ENCODE measurements at regions not wholly inside any gene's neighbourhood (a gene's known extent, or its start where the extent isn't known, plus 50 kb on each side); places are given as distances from the start of the nearest gene placed in this dataset.
"Not testable (repeated sequence)": the region's sequence is repeated elsewhere in the genome, so short reads cannot be mapped to it uniquely, and the experiment has no call there.

DNA sequence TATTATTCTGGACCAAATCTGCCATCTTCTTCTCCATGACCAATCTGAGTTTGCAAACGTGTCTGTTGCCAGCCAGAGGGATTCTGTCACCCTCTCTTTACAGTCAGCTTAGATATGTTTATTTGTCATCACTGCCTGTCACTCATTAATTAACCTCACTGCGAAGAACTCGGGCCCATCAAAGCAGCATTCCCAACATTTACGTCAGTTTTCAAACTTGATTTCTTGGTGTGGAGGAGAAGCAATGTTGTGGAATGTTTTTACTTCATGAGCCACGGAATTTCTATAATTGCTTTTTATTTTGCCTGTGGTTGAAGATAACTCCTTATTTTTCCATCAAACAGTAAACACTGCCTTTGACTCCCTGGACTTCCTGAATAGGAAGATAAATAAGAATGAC lies 91.8 kb upstream of the CNKSR3 start:
- DNase-seq: no peak

- no peak for DNase-seq
These were observed 92.2 kb upstream of the CNKSR3 start for GRCh38 chr6:154602708-154603107.

DNA sequence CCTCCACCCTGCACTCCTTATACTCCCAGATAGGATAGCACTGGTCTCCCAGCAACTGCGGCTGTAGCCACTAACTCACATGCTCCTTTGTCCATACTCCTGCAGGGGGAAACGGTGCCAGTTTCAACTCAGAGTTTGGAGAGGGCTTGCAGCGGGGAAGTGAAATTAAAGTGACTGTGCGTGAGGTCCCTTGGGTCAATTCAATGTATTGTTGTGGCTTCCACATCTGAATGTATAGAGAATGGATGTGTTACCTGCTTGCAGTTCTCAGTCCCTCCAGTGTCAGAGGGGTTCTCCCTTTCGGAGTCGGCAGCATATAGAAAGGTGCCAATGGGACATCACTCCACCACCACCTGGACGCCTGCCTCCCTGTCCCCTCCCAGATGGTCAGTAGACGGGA lies 93.6 kb upstream of the CNKSR3 start:
- DNase-seq: no peak

GRCh38 chr6:154605178-154605881 lies 94.8 kb upstream of the CNKSR3 start:
- DNase-seq: peak; percentile 10

GRCh38 chr6:154605882-154606370 lies 95.4 kb upstream of the CNKSR3 start:
- no peak for DNase-seq

GRCh38 chr6:154606457-154606856 lies 96.0 kb upstream of the CNKSR3 start:
- no peak for DNase-seq

GRCh38 chr6:154606860-154607259 lies 96.4 kb upstream of the CNKSR3 start:
- no peak for DNase-seq

GRCh38 chr6:154611241-154611640 lies 100.8 kb upstream of the CNKSR3 start:
- DNase-seq: no peak

GRCh38 chr6:154611847-154612246 lies 101.4 kb upstream of the CNKSR3 start:
- no peak for DNase-seq

DNA sequence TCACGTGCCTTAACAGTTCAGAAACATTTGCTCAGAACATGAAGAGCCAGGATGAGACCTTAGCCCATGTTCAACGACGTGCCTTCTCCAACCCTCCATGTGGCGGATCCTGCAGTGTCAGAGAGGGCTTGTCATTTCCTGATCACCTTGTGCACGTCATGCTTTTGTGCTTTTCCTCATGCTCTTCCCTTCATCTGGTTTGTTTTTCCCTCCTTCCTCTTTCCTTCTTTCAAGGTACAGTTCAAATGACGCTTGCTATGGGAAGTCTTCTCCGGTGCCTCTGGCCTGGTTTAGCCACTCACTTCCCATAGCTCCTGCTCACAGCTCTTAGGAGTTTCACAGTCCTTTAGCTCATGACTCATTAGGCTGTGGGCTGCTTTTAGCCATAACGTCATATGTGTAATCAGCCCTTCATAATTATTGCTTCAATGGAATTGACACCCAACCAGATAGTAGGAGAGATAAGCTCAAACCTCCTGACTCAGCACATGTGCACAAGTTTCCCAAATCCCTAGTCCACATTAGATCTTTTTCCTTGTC lies 102.7 kb upstream of the CNKSR3 start:
- DNase-seq: no peak

GRCh38 chr6:154614101-154614500 lies 103.6 kb upstream of the CNKSR3 start:
- DNase-seq: no peak

DNA sequence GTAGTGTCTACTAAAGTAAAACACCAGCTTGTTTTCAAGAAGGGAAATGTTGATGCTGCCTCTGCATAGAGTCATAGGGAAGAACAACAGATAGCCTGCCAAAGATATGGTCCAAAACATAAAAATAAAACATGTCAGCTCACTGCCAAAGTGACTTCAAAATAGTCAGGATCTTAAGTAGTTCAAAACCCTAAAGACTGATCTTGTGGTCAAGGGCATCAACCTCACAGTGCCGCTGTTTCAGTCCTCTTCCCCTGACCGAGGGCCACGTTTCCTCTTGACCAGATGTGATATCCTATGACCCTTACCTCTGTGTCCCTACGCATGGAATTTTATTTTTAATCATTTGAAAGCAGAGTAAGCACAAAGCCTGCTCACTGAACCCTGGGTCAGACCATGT lies 104.2 kb upstream of the CNKSR3 start:
- no peak for DNase-seq

GRCh38 chr6:154615483-154616025 lies 105.1 kb upstream of the CNKSR3 start:
- peak; percentile 75 for DNase-seq

GRCh38 chr6:154617175-154617574 lies 106.7 kb upstream of the CNKSR3 start:
- DNase-seq: no peak

DNA sequence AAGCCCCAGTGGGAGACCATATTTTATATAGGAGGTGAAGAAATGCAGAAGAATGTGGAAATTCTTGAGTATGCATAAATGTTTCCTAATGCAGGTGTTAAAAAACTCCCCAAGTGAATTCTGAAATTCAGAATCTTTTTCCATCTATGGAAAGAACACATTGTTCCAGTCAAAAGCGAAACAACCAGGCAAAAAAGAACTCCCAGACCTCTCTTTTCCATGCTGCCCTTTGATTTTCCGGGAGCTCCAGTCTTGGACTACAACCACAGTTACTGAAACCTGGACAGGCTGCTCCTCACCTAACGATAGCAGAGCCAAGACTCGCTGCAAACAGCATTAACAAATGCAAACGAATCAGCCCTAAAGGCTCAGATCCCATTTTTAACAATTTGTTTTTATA lies 108.7 kb upstream of the CNKSR3 start:
- no peak for DNase-seq

GRCh38 chr6:154621686-154622085 lies 111.2 kb upstream of the CNKSR3 start:
- no peak for DNase-seq

- no peak for DNase-seq
These were observed 110.4 kb upstream of the SCAF8 start for GRCh38 chr6:154622618-154623336.

GRCh38 chr6:154623391-154623790 lies 109.8 kb upstream of the SCAF8 start:
- DNase-seq: no peak

DNA sequence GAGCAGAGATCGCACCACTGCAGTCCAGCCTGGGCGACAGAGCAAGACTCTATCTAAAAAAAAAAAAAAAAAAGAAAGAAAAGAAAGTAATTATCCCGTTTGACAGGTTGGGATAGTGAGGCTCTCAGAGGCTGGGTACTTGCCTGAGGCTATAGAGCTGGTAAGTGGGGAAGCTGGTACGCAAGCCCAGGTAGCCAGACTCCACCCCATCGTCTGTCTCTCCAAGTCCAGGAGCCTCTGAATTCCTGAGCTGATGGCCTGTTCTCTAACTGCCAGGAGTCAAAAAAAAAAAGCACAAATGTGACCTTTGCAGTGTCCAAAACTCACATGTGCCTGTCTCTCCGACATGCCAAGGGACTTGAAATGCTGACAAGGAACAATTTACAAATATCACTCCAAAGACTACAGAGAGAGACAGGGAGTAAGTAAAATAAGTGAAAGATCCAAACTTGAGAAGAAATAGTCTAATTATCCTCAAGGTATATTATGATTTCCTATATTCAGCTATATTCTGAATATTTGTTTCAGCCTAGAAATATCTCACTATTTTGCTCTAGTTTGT lies 109.1 kb upstream of the SCAF8 start:
- DNase-seq: no peak

- DNase-seq: not testable (repeated sequence)
These were observed 108.5 kb upstream of the SCAF8 start for GRCh38 chr6:154624727-154625126.

- no peak for DNase-seq
These were observed 107.5 kb upstream of the SCAF8 start for GRCh38 chr6:154625721-154626120.

DNA sequence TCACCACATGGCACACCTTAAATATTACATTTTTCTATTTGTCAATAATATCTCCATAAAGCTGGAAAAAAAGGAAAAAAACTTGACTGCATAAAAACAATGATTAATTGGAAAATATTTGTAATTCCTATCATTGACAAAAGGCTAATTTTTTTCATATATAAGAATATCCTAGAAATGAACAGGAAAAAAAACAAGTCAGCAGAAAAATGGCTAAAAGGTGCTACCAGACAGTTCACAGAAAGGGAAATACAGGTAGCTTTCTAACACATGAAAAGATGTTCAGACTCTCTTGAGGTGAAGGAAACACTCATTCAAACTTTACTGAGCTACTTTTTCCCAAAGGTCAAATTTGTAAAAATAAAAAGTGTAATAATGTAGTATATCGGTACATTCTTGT lies 104.1 kb upstream of the SCAF8 start:
- DNase-seq: no peak

- DNase-seq: no peak
These were observed 101.1 kb upstream of the SCAF8 start for GRCh38 chr6:154632119-154632518.

- DNase-seq: no peak
These were observed 95.8 kb upstream of the SCAF8 start for GRCh38 chr6:154637392-154637791.

All from hematopoietic multipotent progenitor cell treated with erythropoietin and hydrocortisone succinate and interleukin-3 and kit ligand, for 4 days (in vitro differentiated cells).